ENCODE measurements at regions not wholly inside any gene's neighbourhood (a gene's known extent, or its start where the extent isn't known, plus 50 kb on each side); places are given as distances from the start of the nearest gene placed in this dataset.

GRCh38 chr16:64364894-64365293 lies 757.0 kb downstream of the CDH11 start:
- DNase-seq (ENCODE audit: low read depth, low spot score) (no peak), ATAC-seq (no peak)
- POLR2A ChIA-PET: no interaction called here
- H3K4me3 ChIP-seq (ENCODE audit: low read depth in 2 of 2, low read length in 2 of 2): no peak overlapping the region
- TF ChIP-seq POLR2AphosphoS5 (IDR thresholded peaks at IDR 0.05; ENCODE audit: low read depth, low read length): no peak
- TF ChIP-seq TCF7L2 (IDR thresholded peaks at IDR 0.05; ENCODE audit: low read depth, low read length): no peak
- TF ChIP-seq REST (IDR thresholded peaks at IDR 0.05; ENCODE audit: insufficient read depth in 1 of 2, low read depth in 2 of 2, low read length in 1 of 2): no peak
- TF ChIP-seq SIN3A (IDR thresholded peaks at IDR 0.05; ENCODE audit: borderline replicate concordance, insufficient read depth, low read depth, low read length): no peak
- TF ChIP-seq CTCF (IDR thresholded peaks at IDR 0.05): no peak
- CTCF ChIA-PET: no interaction called here
- in situ Hi-C loops (cut with HindIII; ENCODE audit: low pct_unique_long_range_greater_than_20kb, low sequenced_read_pairs) (no loop called here), intact Hi-C loops (cut with micrococcal nuclease; ENCODE audit: unreplicated experiment) (no loop called here)
- H3K36me3 ChIP-seq (ENCODE audit: control insufficient read depth, insufficient read depth, low read length): no peaks in the 10 kb centered on the region
- H3K27ac ChIP-seq (ENCODE audit: low read length): no peak overlapping the region
- no peaks in the 10 kb centered on the region for H3K4me1 ChIP-seq (ENCODE audit: control insufficient read depth, insufficient read depth, low read length)
- H3K9me3 ChIP-seq (ENCODE audit: control insufficient read depth, insufficient read depth, low read depth, low read length): no peaks in the 10 kb centered on the region
- BruUV-seq (replicated peaks): no TSS peak
- H3K27me3 ChIP-seq (ENCODE audit: control insufficient read depth, insufficient read depth, low read length): no peaks in the 10 kb centered on the region

GRCh38 chr16:64364416-64364815 lies 757.4 kb downstream of the CDH11 start:
- no TSS peak for BruUV-seq (replicated peaks)
- Histone ChIP-seq H3K4me1 (ENCODE audit: control insufficient read depth, insufficient read depth, low read length) (no peaks in the 10 kb centered on the region), H3K36me3 (ENCODE audit: control insufficient read depth, insufficient read depth, low read length) (no peaks in the 10 kb centered on the region), H3K27me3 (ENCODE audit: control insufficient read depth, insufficient read depth, low read length) (no peaks in the 10 kb centered on the region), H3K4me3 (ENCODE audit: low read depth in 2 of 2, low read length in 2 of 2) (no peak overlapping the region), H3K9me3 (ENCODE audit: control insufficient read depth, insufficient read depth, low read depth, low read length) (no peaks in the 10 kb centered on the region), H3K27ac (ENCODE audit: low read length) (no peak overlapping the region)
- ChIA-PET POLR2A (no interaction called here), CTCF (no interaction called here)
- ATAC-seq: no peak
- intact Hi-C loops (cut with micrococcal nuclease; ENCODE audit: unreplicated experiment) (no loop called here), in situ Hi-C loops (cut with HindIII; ENCODE audit: low pct_unique_long_range_greater_than_20kb, low sequenced_read_pairs) (no loop called here)
- no peak for DNase-seq (ENCODE audit: low read depth, low spot score)
- TF ChIP-seq POLR2AphosphoS5 (IDR thresholded peaks at IDR 0.05; ENCODE audit: low read depth, low read length) (no peak), CTCF (IDR thresholded peaks at IDR 0.05) (no peak), REST (IDR thresholded peaks at IDR 0.05; ENCODE audit: insufficient read depth in 1 of 2, low read depth in 2 of 2, low read length in 1 of 2) (no peak), SIN3A (IDR thresholded peaks at IDR 0.05; ENCODE audit: borderline replicate concordance, insufficient read depth, low read depth, low read length) (no peak)
